COLO668 (cell line): ENCODE measurements at regions not wholly inside any gene's neighbourhood (a gene's known extent, or its start where the extent isn't known, plus 50 kb on each side); places are given as distances from the start of the nearest gene placed in this dataset.
"Not testable (repeated sequence)": the region's sequence is repeated elsewhere in the genome, so short reads cannot be mapped to it uniquely, and the experiment has no call there.

Experiments
- DNase-seq: peaks from one replicate; lab custom pipeline; 2025; ENCODE audit not compliant: unreplicated experiment; lab: John Stamatoyannopoulos, UW

GRCh38 chr14:94844593-94845152, 74.8 kb upstream of the GSC start:
- DNase-seq, result no peak

- DNase-seq, result no peak
Observed at GRCh38 chr14:94840467-94840866, 70.6 kb upstream of the GSC start.

GRCh38 chr14:94839348-94839747, 69.4 kb upstream of the GSC start:
- no peak for DNase-seq

- no peak for DNase-seq
Observed at GRCh38 chr14:94836849-94837248, 66.9 kb upstream of the GSC start.

GRCh38 chr14:94833633-94834032, 63.7 kb upstream of the GSC start:
- no peak for DNase-seq

GRCh38 chr14:94831085-94831484, 61.2 kb upstream of the GSC start:
- DNase-seq, result no peak

- DNase-seq, result no peak
Observed at GRCh38 chr14:94827711-94828447, 58.0 kb upstream of the GSC start.

- no peak for DNase-seq
Observed at GRCh38 chr14:94826774-94827173, 56.9 kb upstream of the GSC start.

- DNase-seq, result no peak
Observed at GRCh38 chr14:94823556-94824341, 53.8 kb upstream of the GSC start.

- no peak for DNase-seq
Observed at GRCh38 chr14:94821705-94822104, 51.8 kb upstream of the GSC start.

GRCh38 chr14:94820932-94821331, 51.0 kb upstream of the GSC start:
- not testable (repeated sequence) for DNase-seq
